HG02571 (cell line): ENCODE measurements at regions not wholly inside any gene's neighbourhood (a gene's known extent, or its start where the extent isn't known, plus 50 kb on each side); places are given as distances from the start of the nearest gene placed in this dataset.

Experiments
- ATAC-seq: cut with Tn5 transposase; IDR thresholded peaks from one replicate; pipeline ENCODE4 v1.9.1; 2021; ENCODE audit warnings: mild to moderate bottlenecking, moderate library complexity; ENCODE audit not compliant: unreplicated experiment

- ATAC-seq = no peak
These were observed 391.3 kb downstream of the EFNB2 start for GRCh38 chr13:106143930-106144709.

GRCh38 chr13:106143392-106143791 lies 392.1 kb downstream of the EFNB2 start:
- ATAC-seq = no peak

GRCh38 chr13:106140476-106140875 lies 395.0 kb downstream of the EFNB2 start:
- no peak for ATAC-seq

GRCh38 chr13:106139942-106140341 lies 395.5 kb downstream of the EFNB2 start:
- ATAC-seq = no peak

GRCh38 chr13:106139377-106139776 lies 396.1 kb downstream of the EFNB2 start:
- ATAC-seq = no peak

GRCh38 chr13:106138620-106139019 lies 396.8 kb downstream of the EFNB2 start:
- ATAC-seq = no peak

- no peak for ATAC-seq
These were observed 402.4 kb downstream of the EFNB2 start for GRCh38 chr13:106133025-106133424.

GRCh38 chr13:106132216-106132615 lies 403.2 kb downstream of the EFNB2 start:
- no peak for ATAC-seq

- no peak for ATAC-seq
These were observed 405.5 kb downstream of the EFNB2 start for GRCh38 chr13:106129993-106130392.

- no peak for ATAC-seq
These were observed 406.2 kb downstream of the EFNB2 start for GRCh38 chr13:106129273-106129672.

GRCh38 chr13:106122234-106122633 lies 413.2 kb downstream of the EFNB2 start:
- no peak for ATAC-seq

- ATAC-seq = no peak
These were observed 414.2 kb downstream of the EFNB2 start for GRCh38 chr13:106121173-106121754.

- no peak for ATAC-seq
These were observed 416.5 kb downstream of the EFNB2 start for GRCh38 chr13:106118996-106119395.

GRCh38 chr13:106118050-106118449 lies 417.4 kb downstream of the EFNB2 start:
- ATAC-seq = no peak

GRCh38 chr13:106117640-106118039 lies 417.8 kb downstream of the EFNB2 start:
- ATAC-seq = no peak

GRCh38 chr13:106117035-106117434 lies 418.4 kb downstream of the EFNB2 start:
- ATAC-seq = no peak

- no peak for ATAC-seq
These were observed 420.4 kb downstream of the EFNB2 start for GRCh38 chr13:106115081-106115480.

GRCh38 chr13:106113796-106114195 lies 421.7 kb downstream of the EFNB2 start:
- no peak for ATAC-seq

GRCh38 chr13:106112191-106112590 lies 423.3 kb downstream of the EFNB2 start:
- ATAC-seq = no peak

- no peak for ATAC-seq
These were observed 425.1 kb downstream of the EFNB2 start for GRCh38 chr13:106110241-106110855.

- ATAC-seq = no peak
These were observed 426.1 kb downstream of the EFNB2 start for GRCh38 chr13:106109391-106109791.

- no peak for ATAC-seq
These were observed 427.1 kb downstream of the EFNB2 start for GRCh38 chr13:106108346-106108745.
